Heart left ventricle (tissue), 16 donors: ENCODE measurements at regions not wholly inside any gene's neighbourhood (a gene's known extent, or its start where the extent isn't known, plus 50 kb on each side); places are given as distances from the start of the nearest gene placed in this dataset.

Experiments
- ATAC-seq, 4 donors: fragments of 200-7000 bp; cut with Tn5 transposase; one replicate each; pipeline ENCODE4 v1.9.1; 2020 to 2022; ENCODE audit warnings: moderate library complexity in 4 of 4, mild to moderate bottlenecking in 3 of 4, moderate number of reproducible peaks in 1 of 4
- DNase-seq, 5 donors: peaks; one replicate each; pipeline ENCODE4 v3.0.0-alpha.2; 2020
- H3K27ac ChIP-seq, 12 donors: fragments of 200-600 bp; sonication (generic) in 4 of 12; one replicate each; pipeline versions ENCODE4 v1.5.0 to v1.8.0; 2016 to 2022; ENCODE audit warnings: mild to moderate bottlenecking in 2 of 12
- H3K27me3 ChIP-seq, 9 donors: fragments of 200-600 bp; sonication (generic) in 2 of 9; one replicate each; pipeline versions ENCODE4 v1.5.1 to v1.8.0; 2016 to 2022; ENCODE audit warnings: mild to moderate bottlenecking in 3 of 9
- H3K36me3 ChIP-seq, 9 donors: fragments of 200-600 bp; sonication (generic) in 2 of 9; one replicate each; pipeline versions ENCODE4 v1.5.0 to v1.8.0; 2018 to 2022; ENCODE audit warnings: mild to moderate bottlenecking in 2 of 9
- H3K4me1 ChIP-seq, 12 donors: fragments of 200-600 bp; sonication (generic) in 4 of 12; one replicate each; pipeline versions ENCODE4 v1.5.0 to v1.8.0; 2016 to 2022; ENCODE audit warnings: mild to moderate bottlenecking in 3 of 12
- H3K4me3 ChIP-seq, 12 donors: fragments of 200-600 bp; sonication (generic) in 4 of 12; one replicate each; pipeline versions ENCODE4 v1.5.0 to v1.8.0; 2017 to 2022; ENCODE audit warnings: mild to moderate bottlenecking in 9 of 12, moderate library complexity in 4 of 12
- H3K9me3 ChIP-seq, 12 donors: fragments of 200-600 bp; sonication (generic) in 4 of 12; one replicate each; pipeline versions ENCODE4 v1.5.0 to v1.8.0; 2016 to 2022; ENCODE audit warnings: mild to moderate bottlenecking in 1 of 12
- CTCF ChIP-seq, 12 donors: fragments of 200-600 bp; sonication (generic) in 4 of 12; IDR thresholded peaks; one replicate each; pipeline versions ENCODE4 v1.5.0 to v1.8.0; 2018 to 2022; ENCODE audit warnings: antibody characterized with exemption in 12 of 12, mild to moderate bottlenecking in 5 of 12
- POLR2A ChIP-seq, 2 donors: fragments of 450-650 bp; IDR thresholded peaks; one replicate each; pipeline ENCODE4 v1.6.1; 2017; ENCODE audit warnings: antibody characterized with exemption in 2 of 2, mild to moderate bottlenecking in 2 of 2, moderate library complexity in 2 of 2
- WGBS, 4 donors: extraction: QIAGEN DNeasy Blood & Tissue Kit in 2 of 4; methylation state at CpG; one replicate each; pipeline versions ENCODE4 v1.1.5 to v1.1.7; 2013 to 2018; 5-methylcytosine and 5-hydroxymethylcytosine counted together
- intact Hi-C, 10 donors: fragments of 100-400 bp; cut with DNase I; formaldehyde crosslinking; loops; one replicate each; pipeline versions ENCODE4 v1.11.1 to v1.14.2; 2022
- donor health status: ischemic (EF 13 %, LVEDD 7.1; RV severe dilation, severe dysfunction).
- donor health status: healthy with polysubstance abuse.
- donor health status: DM: no; HTN: yes; CAD: no.
- donor health status: DM: no; HTN: no; CAD: no.
- donor health status: ischemic (EF 25% LVEDD 6.9; RV normal size, moderate dysfunction).
- donor health status: ischemic (EF 25% LVEDD 5.7; RV mildly dilated, moderate dysfunction).
- donor health status: healthy.
- donor health status: DM: yes; HTN: yes; CAD: no.
- donor health status: ischemic (EF 35%, LVEDD 5.7; RV mildly dilated, moderate dysfunction).
- donor health status: nonischemic (EF 11% LVEDD 7.7; RV severe dilation, severe dysfunction).
- donor health status: DM: yes; HTN: yes; CAD: no.
- donor health status: PGD.
- donor health status: ischemic (EF 29% LVEDD 5.4; RV normal size, mild dysfunction).
- donor health status: nonischemic (EF 23%, LVEDD 6.1; RV moderate dilation, normal function).

DNA sequence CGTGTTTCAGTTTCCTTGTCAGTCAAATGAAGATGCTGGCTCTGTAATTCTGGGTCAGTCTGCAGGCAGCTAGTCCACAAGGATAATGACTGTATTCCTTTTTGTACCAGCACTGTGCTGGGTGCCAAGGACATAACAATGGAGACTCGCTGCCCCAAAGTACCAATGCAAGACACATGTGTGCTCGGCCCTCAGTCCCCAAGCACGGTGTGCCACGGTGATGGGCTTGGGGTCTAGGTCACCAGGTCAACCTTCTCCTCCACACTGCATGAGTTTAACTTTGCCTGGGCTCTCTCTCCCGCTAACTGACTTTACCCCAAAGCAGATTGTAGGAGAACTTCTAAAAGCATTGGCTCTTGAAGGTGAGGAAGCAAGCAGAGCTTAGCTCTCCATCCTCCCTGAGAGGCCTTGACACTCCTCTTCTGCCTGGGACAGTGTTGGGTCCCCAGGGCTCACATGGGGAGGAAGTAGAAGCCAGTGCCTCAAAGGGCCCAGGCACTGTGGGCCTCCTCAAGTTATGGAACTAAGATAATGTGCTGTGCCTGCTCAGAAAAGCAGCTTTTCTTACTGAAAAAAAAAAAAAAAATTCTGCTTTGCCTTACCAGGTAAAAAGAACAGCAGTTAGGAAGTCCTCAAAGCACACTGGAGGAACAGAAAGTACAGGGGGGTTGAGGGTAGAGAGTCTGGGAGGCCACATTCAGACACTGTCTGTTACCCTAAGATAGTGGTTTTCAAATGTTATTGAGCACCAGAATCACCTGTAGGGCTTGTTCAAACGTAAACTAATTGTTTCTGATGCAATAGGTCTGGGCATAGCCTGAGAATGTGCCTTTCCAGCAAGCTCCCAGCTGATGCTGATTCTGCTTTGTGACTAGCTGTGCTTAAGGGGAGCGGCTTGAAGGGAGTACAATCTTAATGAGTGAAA, 276.4 kb upstream of the CXCR4 start:
- Histone ChIP-seq H3K27me3 (no peaks in the 10 kb centered on the region), H3K36me3 (no peaks in the 10 kb centered on the region), H3K27ac (no peak overlapping the region), H3K4me1 (peaks cover 0 to 19% (median 0%) of the 10 kb centered on the region in 12 donors), H3K9me3 (no peaks in the 10 kb centered on the region), H3K4me3 (no peak overlapping the region)
- intact Hi-C loops, result no loop called here
- DNase-seq, result no peak
- TF ChIP-seq CTCF (IDR thresholded peaks at IDR 0.05) (no peak), POLR2A (IDR thresholded peaks at IDR 0.05) (no peak)
- WGBS, 4 donors, result 83 to 88% (median 86%) methylated on average over 8 of the region's 8 CpGs
- ATAC-seq, result no peak

DNA sequence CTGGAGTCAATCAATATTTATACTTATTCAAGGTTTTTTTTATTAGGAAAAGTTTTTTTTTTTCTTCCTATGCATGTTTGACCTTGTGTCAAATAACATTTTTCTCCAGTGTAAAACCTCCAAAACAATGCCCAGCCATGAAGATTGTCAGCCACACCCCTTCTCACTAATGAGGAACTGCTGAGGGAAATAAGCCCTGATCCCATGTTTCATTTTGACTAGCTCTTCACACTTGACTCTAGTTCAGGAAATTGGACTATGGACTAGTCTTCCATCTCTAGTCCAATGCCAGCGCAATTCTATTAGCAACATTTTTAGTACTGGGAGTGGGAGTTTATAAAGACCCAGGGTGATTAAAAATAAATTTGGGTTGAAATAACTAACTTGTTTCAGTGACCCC, 275.6 kb upstream of the CXCR4 start:
- Histone ChIP-seq H3K27me3 (no peaks in the 10 kb centered on the region), H3K27ac (no peak overlapping the region), H3K4me1 (peaks cover 0 to 19% (median 0%) of the 10 kb centered on the region in 12 donors), H3K36me3 (no peaks in the 10 kb centered on the region), H3K4me3 (no peak overlapping the region), H3K9me3 (no peaks in the 10 kb centered on the region)
- ATAC-seq, result no peak
- WGBS, 4 donors, result 85 to 94% (median 91%) methylated on average over 1 of the region's 1 CpG
- intact Hi-C loops, result no loop called here
- no peak for TF ChIP-seq CTCF (IDR thresholded peaks at IDR 0.05)
- TF ChIP-seq POLR2A (IDR thresholded peaks at IDR 0.05), result no peak
- no peak for DNase-seq

GRCh38 chr2:136392897-136393505, 275.1 kb upstream of the CXCR4 start:
- DNase-seq (no peak), ATAC-seq (no peak)
- no peak for TF ChIP-seq CTCF (IDR thresholded peaks at IDR 0.05)
- no peak for TF ChIP-seq POLR2A (IDR thresholded peaks at IDR 0.05)
- WGBS, 4 donors, result 63 to 80% (median 66%) methylated on average over 4 of the region's 4 CpGs
- H3K9me3 ChIP-seq, result no peaks in the 10 kb centered on the region
- no peak overlapping the region for H3K4me3 ChIP-seq
- H3K4me1 ChIP-seq, result peaks cover 0 to 19% (median 0%) of the 10 kb centered on the region in 12 donors
- intact Hi-C loops, result no loop called here
- no peak overlapping the region for H3K27ac ChIP-seq
- H3K36me3 ChIP-seq, result no peaks in the 10 kb centered on the region
- H3K27me3 ChIP-seq, result no peaks in the 10 kb centered on the region

- intact Hi-C loops, result loop anchor here in 1 of 10 donors (10.0 kb wide), 1 partner anchor 285 kb away; no protein-coding TSS in a partner anchor
- no peak overlapping the region for H3K27ac ChIP-seq
- TF ChIP-seq CTCF (IDR thresholded peaks at IDR 0.05) (no peak), POLR2A (IDR thresholded peaks at IDR 0.05) (no peak)
- H3K4me1 ChIP-seq, result peaks cover 0 to 19% (median 0%) of the 10 kb centered on the region in 12 donors
- H3K27me3 ChIP-seq, result no peaks in the 10 kb centered on the region
- whole genome bisulfite sequencing, 4 donors, result 59 to 72% (median 62%) methylated on average over 3 of the region's 3 CpGs
- no peak overlapping the region for H3K4me3 ChIP-seq
- no peak for DNase-seq
- H3K36me3 ChIP-seq, result no peaks in the 10 kb centered on the region
- H3K9me3 ChIP-seq, result no peaks in the 10 kb centered on the region
- no peak for ATAC-seq
Measured at GRCh38 chr2:136389809-136390208, 271.9 kb upstream of the CXCR4 start.
